ENCODE measurements at regions not wholly inside any gene's neighbourhood (a gene's known extent, or its start where the extent isn't known, plus 50 kb on each side); places are given as distances from the start of the nearest gene placed in this dataset.
"Not testable (repeated sequence)": the region's sequence is repeated elsewhere in the genome, so short reads cannot be mapped to it uniquely, and the experiment has no call there.

DNA sequence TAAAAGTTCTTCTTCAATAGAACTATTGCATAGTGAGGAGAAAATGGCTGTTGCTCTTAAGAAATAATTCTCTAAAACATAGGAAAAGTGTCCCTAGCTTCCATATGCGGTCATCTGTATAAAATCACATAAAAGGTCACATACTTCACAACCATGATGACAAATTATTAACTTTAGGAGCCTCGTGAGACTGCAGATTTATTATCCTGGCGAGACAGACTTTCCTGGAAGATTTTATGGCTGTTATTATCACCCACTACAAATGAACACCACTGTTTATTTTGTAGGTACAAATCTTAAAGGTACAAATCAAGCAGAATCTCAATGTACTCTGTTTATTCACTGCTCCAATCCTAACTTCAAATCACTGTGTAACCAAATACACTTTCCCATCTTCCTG, 55.0 kb upstream of the AGAP4 start:
- DNase-seq (ENCODE audit: extremely low spot score, unreplicated experiment); H3K27ac Mint-ChIP-seq (ENCODE audit: unreplicated experiment); H3K4me1 Mint-ChIP-seq (ENCODE audit: unreplicated experiment); H3K36me3 Mint-ChIP-seq (ENCODE audit: unreplicated experiment); H3K27me3 Mint-ChIP-seq (ENCODE audit: unreplicated experiment); H3K4me3 Mint-ChIP-seq (ENCODE audit: unreplicated experiment); H3K9me3 Mint-ChIP-seq (ENCODE audit: unreplicated experiment): not testable (repeated sequence)

GRCh38 chr10:45903614-45904013, 56.3 kb upstream of the AGAP4 start:
- H3K4me3 Mint-ChIP-seq (ENCODE audit: unreplicated experiment); H3K36me3 Mint-ChIP-seq (ENCODE audit: unreplicated experiment); H3K27ac Mint-ChIP-seq (ENCODE audit: unreplicated experiment); H3K4me1 Mint-ChIP-seq (ENCODE audit: unreplicated experiment); DNase-seq (ENCODE audit: extremely low spot score, unreplicated experiment); H3K9me3 Mint-ChIP-seq (ENCODE audit: unreplicated experiment); H3K27me3 Mint-ChIP-seq (ENCODE audit: unreplicated experiment): not testable (repeated sequence)

DNA sequence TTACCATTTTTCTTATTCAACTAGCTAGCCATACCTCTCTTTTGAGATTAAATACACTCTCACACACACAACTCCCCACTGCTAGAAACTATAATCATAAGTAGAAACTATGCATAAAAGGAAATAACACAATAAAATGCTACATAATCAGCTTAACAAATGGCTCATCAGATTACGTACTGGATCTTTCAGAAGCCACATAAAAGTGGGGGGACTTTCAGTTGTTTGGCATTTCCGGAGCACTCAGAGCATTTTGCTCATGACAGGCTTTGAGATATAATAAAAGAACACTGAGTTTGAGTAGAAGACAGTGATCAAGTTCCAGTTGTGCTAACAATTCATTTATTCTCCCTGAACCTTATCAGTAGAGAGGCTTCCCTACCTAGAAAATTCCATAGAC, 56.8 kb upstream of the AGAP4 start:
- H3K4me1 Mint-ChIP-seq (ENCODE audit: unreplicated experiment); H3K36me3 Mint-ChIP-seq (ENCODE audit: unreplicated experiment); H3K27ac Mint-ChIP-seq (ENCODE audit: unreplicated experiment); H3K9me3 Mint-ChIP-seq (ENCODE audit: unreplicated experiment); DNase-seq (ENCODE audit: extremely low spot score, unreplicated experiment); H3K4me3 Mint-ChIP-seq (ENCODE audit: unreplicated experiment); H3K27me3 Mint-ChIP-seq (ENCODE audit: unreplicated experiment): not testable (repeated sequence)

DNA sequence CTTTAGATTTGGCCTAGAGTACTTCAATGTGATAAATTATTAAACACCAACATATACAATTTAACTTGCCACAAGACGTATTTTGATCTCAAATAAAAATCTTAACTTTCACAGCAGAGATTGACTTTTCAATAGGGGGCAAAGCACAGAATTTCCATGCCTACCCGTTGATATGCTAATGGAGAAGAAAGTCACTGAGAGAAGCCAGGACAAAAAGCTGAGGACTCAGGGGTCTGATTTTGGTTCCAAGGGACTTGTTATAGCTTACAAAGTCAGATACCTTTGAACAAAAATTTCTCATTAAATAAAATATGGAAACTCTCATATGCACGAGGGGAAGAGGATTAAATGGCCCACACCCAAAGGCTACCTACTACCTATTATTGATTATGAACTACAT, 59.1 kb upstream of the TIMM23 start:
- H3K9me3 Mint-ChIP-seq (ENCODE audit: unreplicated experiment); H3K4me3 Mint-ChIP-seq (ENCODE audit: unreplicated experiment); H3K27me3 Mint-ChIP-seq (ENCODE audit: unreplicated experiment); H3K4me1 Mint-ChIP-seq (ENCODE audit: unreplicated experiment); H3K27ac Mint-ChIP-seq (ENCODE audit: unreplicated experiment); DNase-seq (ENCODE audit: extremely low spot score, unreplicated experiment): not testable (repeated sequence)
- H3K36me3 Mint-ChIP-seq (ENCODE audit: unreplicated experiment), result peaks cover 11% of the 10 kb centered on the region

DNA sequence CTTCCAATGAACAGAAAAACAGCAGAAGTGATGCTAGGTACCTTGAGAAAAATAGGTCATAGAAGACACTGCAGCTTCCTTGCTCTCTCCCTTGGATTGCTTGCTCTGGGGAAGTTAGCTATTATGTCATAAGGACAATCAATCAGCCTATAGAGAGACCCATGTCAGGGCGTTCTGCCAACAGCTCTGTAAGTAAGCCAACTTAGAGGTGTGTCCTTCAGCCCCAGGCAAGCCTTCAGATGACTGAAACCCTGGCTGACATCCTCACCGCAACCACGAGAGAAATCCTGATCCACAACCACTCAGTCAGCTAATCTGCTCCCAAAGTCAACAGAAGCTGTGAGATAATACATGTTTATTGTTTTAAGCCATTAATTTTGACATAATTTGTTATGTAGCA, 57.5 kb upstream of the TIMM23 start:
- not testable (repeated sequence) for H3K4me3 Mint-ChIP-seq (ENCODE audit: unreplicated experiment); H3K27me3 Mint-ChIP-seq (ENCODE audit: unreplicated experiment); H3K9me3 Mint-ChIP-seq (ENCODE audit: unreplicated experiment); H3K4me1 Mint-ChIP-seq (ENCODE audit: unreplicated experiment); DNase-seq (ENCODE audit: extremely low spot score, unreplicated experiment); H3K27ac Mint-ChIP-seq (ENCODE audit: unreplicated experiment)
- H3K36me3 Mint-ChIP-seq (ENCODE audit: unreplicated experiment), result peaks cover 12% of the 10 kb centered on the region

DNA sequence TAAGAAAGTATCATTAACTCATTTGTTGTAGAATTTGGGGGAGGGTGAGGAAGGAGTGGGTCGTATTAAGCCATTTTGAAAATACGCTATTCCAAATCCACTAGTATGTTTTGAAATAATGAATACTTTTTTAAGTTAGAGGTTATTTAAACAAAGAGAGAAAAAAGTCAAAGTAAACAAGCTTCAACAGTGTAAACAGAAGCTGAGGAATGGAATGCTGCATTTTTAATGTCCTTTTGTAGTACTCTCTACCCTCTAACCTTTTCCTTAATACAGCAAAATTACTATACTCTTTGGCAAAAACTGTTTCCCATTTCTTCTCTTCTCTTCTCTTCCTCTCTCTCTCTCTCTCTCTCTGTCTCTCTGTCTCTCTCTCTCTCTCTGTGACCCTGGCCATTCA, 56.7 kb upstream of the TIMM23 start:
- H3K4me3 Mint-ChIP-seq (ENCODE audit: unreplicated experiment); H3K27ac Mint-ChIP-seq (ENCODE audit: unreplicated experiment); H3K4me1 Mint-ChIP-seq (ENCODE audit: unreplicated experiment); DNase-seq (ENCODE audit: extremely low spot score, unreplicated experiment); H3K27me3 Mint-ChIP-seq (ENCODE audit: unreplicated experiment); H3K9me3 Mint-ChIP-seq (ENCODE audit: unreplicated experiment): not testable (repeated sequence)
- peaks cover 12% of the 10 kb centered on the region for H3K36me3 Mint-ChIP-seq (ENCODE audit: unreplicated experiment)

- not testable (repeated sequence) for H3K4me3 Mint-ChIP-seq (ENCODE audit: unreplicated experiment); H3K27me3 Mint-ChIP-seq (ENCODE audit: unreplicated experiment); DNase-seq (ENCODE audit: extremely low spot score, unreplicated experiment); H3K27ac Mint-ChIP-seq (ENCODE audit: unreplicated experiment); H3K9me3 Mint-ChIP-seq (ENCODE audit: unreplicated experiment); H3K4me1 Mint-ChIP-seq (ENCODE audit: unreplicated experiment)
- TF ChIP-seq CTCF (IDR thresholded peaks at IDR 0.05), result peak; percentile 27
- H3K36me3 Mint-ChIP-seq (ENCODE audit: unreplicated experiment), result peaks cover 12% of the 10 kb centered on the region
Observed at GRCh38 chr10:45920876-45921275, 51.4 kb upstream of the TIMM23 start.
